Astrocyte of the cerebellum (primary cell): ENCODE measurements at regions not wholly inside any gene's neighbourhood (a gene's known extent, or its start where the extent isn't known, plus 50 kb on each side); places are given as distances from the start of the nearest gene placed in this dataset.
"Not testable (repeated sequence)": the region's sequence is repeated elsewhere in the genome, so short reads cannot be mapped to it uniquely, and the experiment has no call there.

Experiments
- DNase-seq: peaks from one replicate; pipeline ENCODE4 v3.0.0-alpha.2; 2011; ENCODE audit warnings: low read depth
- H3K4me3 ChIP-seq: 2 replicates; pipeline ENCODE4 v1.5.1; 2011; ENCODE audit warnings: mild to moderate bottlenecking, low read depth, low read length, moderate library complexity
- CTCF ChIP-seq: IDR thresholded peaks from 2 replicates; pipeline ENCODE4 v1.5.1; 2012; ENCODE audit warnings: low read length, low read depth, moderate library complexity, mild to moderate bottlenecking; ENCODE audit errors: missing control alignments
- in situ Hi-C: cut with HindIII; loops from 2 replicates; pipeline ENCODE4 v1.10.0; 2017; ENCODE audit warnings: low sequenced_read_pairs

DNA sequence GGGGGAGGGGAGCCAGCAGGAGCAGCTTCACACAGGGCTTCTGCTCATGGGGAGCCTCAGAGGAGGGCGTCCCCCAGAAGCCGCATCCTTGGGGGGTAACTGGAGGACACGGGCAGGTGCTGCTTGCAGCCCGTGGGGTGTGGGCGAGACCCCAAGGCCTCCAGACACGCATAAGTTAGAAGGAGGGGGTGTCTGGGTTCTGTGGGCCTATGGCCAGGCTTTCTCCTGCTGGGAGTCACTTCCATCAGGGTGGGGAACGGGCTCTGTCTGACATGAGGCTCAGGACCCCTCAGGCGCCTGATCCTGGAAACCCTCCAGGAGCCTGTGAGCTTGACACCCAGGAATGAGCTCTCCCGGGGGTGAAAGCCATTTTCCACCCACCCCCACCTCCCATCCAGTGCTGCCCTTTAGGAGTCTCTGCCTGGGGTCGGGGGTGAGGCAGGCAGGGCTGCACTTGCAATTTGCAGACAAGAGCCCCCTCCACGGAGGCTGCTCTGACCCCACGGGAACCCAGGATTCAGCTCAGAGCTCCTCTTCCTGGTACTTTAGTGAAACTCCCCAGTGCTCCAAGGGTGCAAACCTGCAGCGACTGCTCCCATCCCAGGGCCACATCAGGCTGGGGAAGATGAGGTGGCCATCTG, 325.7 kb downstream of the ADGRD1 start:
- in situ Hi-C loops = no loop called here
- no peak for TF ChIP-seq CTCF
- no peak overlapping the region for H3K4me3 ChIP-seq
- no peak for DNase-seq

DNA sequence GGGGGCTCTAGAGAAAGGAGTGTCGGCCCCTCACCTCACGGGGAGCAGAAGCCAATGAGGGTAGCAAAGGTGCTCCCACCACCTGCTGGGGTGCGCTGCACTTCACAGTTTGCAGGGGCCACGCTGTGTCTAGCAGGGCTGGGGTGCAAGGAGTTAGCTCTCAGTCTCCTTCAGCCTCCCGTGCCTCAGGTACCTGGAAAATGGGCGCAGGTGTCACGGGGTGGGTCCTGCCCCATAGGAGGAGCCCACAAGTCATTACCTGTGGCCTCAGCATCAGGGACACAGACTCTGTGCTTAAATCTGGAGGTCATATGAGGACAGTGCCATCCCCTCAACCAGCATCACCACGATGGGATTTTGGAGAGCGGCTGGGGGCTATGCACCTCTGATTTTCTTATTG, 326.7 kb downstream of the ADGRD1 start:
- no peak for DNase-seq
- in situ Hi-C loops = no loop called here
- no peak overlapping the region for H3K4me3 ChIP-seq
- no peak for TF ChIP-seq CTCF

DNA sequence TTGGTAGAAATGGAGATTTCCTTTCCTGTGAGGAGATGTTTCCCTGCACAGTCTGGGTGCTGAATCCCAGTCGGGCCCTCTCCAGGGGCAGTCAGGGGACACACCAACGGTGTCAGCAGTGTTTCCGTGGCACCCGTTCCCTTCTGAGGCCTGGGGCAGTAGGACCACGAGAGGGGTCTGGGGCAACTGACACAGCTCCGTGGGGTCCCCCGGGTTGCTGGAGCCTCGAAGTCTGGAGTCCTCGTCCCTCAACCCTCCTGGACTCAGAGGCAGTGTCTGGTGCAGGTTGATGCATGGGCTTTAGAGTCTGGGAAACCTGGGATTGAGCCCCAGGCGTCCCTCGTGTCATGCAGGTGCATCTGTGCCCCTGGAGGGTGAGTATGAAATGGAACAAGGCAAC, 327.3 kb downstream of the ADGRD1 start:
- in situ Hi-C loops = no loop called here
- DNase-seq = no peak
- H3K4me3 ChIP-seq = no peak overlapping the region
- TF ChIP-seq CTCF = no peak

DNA sequence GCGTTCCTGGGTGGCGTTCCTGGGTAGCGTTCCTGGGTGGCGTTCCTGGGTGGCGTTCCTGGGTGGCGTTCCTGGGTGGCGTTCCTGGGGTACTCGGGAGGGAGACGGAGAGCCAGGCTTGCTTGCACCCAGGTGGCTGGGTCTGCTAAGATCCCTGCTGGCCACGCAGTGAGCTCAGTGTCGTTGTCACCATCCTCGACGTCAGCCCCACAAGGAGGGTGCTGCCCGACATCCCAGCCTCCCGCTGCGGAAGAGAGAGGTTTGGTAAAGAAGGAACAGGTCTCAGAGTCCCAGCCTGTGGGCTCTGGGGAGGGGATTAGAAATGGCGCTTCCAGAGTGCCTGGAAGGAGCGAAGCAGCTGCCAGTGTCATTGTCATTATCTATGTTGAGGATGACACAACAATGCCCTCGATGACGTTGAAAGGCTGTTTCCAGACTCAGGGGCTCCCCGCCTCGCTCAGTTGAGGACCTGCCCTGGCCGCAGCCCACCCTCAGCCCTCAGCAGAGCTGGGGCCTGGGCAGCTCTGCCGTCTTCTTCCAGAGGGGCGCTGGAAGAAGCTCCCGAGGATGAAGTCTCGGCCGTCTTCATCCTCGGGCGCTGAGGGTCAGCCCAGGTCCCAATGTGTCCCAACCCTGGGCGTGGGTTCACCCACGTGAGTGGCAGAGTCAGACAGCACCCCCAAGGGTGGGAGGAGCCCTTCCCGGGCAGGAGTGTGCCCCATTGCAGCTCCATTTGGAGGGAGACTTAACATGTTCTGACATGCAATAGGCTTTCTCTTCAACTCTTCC, 328.8 kb downstream of the ADGRD1 start:
- H3K4me3 ChIP-seq = no peak overlapping the region
- in situ Hi-C loops = no loop called here
- no peak for TF ChIP-seq CTCF
- no peak for DNase-seq

DNA sequence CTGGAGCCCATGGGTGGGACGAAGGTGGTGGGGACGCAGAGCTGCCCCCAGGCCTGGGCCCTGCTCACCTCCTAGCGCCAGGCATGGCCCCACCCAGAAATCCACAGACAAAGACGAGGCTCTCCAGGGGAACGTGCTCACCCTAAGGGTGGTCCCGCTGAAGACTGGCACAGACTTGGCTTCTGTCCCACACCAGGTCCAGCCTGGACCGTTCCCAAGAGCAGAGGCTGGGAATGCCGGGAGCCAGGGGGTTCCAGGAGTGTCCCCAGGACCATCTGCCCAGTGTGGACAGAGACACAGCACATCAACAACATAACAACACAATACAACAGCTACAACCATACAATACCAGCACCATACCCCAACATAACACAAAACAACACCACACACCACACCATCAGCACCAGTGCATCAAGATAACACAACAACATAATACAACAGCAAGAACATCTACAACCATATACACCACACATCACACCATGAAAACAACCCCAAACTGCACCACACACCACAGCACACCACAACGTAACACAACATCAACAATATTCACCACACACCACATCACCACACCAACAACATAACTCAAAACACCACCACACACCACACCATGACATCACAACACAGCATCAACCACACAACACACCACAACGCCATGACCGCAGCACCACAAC, 329.6 kb downstream of the ADGRD1 start:
- TF ChIP-seq CTCF = no peak
- no peak for DNase-seq
- H3K4me3 ChIP-seq = no peak overlapping the region
- in situ Hi-C loops = no loop called here

- H3K4me3 ChIP-seq, in situ Hi-C loops, DNase-seq: not testable (repeated sequence)
Observed at GRCh38 chr12:131283862-131284825, 330.4 kb downstream of the ADGRD1 start.

DNA sequence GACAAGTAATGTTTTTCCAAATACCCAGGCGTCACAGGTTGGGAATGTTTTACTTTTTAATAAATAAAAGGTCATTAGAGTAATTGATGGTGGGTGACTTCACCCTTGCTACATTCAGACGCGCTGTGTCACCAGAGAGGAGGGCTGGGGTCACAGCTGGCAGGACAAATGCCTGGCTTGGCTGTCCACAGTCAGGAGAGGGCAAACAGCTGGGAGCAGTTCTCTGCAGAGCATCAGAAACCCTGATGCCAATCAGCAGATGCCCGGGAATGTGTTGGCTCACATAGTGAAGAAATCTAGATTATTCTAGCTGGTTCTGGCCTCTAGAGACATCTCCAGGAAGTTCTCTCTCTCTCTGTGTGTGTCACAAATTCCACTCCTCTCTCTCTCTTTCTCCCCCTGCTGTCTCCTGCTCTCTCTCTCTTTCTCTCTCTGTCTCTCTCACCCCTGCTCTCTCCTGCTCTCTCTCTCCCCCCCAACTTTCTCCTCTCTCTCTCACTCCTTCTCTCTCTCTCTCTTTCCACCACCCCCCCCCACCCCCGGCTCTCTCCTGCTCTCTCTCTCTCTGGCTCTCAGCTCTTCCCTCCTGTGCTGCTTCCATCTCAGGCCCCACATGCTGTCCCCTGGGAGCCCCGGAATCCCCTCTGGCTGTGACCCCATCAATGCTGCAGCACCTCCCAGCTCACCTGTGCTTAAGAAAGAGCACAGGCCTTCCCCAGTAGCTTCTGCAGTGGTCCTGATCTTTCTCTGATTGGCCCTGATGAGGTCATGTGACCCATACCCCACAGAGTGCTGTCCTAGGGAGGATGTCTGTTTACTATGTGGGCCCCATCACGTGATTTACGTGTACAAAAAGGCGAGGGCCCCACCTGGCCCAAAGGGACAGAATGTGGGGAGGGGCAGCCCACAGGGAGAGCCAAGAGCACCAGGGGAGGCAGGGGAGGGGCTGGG, 331.5 kb downstream of the ADGRD1 start:
- DNase-seq, H3K4me3 ChIP-seq, in situ Hi-C loops: not testable (repeated sequence)

GRCh38 chr12:131285905-131286295, 332.2 kb downstream of the ADGRD1 start:
- DNase-seq, in situ Hi-C loops: not testable (repeated sequence)

DNA sequence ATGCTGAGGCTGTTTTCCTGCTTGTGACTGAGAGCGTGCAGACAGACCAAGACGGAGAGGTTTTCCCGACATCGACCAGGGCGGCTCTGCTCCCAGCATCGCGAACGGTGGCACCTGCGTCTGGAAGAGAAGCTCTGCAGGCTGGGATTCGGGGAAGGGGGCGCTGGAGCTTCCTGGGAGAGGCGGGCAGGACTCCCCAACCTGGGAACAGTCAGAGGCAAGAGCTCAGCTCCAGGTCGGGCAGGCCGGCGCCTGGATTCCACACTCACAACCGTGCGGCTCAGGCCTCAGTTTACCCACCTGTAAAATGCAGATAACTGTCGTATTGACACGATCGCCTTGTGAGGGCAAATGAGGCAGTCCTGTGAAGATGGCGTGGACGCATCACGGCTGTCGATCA, 332.6 kb downstream of the ADGRD1 start:
- in situ Hi-C loops, H3K4me3 ChIP-seq, DNase-seq: not testable (repeated sequence)

More at GRCh38 chr12:131285905-131286295, 332.2 kb downstream of the ADGRD1 start:
- not testable (repeated sequence) for H3K4me3 ChIP-seq
